Astrocyte of the spinal cord (primary cell): ENCODE measurements at regions not wholly inside any gene's neighbourhood (a gene's known extent, or its start where the extent isn't known, plus 50 kb on each side); places are given as distances from the start of the nearest gene placed in this dataset.
A peak's percentile ranks its signal among the peaks of the same experiment; 100 is the strongest.

ENCODE experiments used
- DNase-seq: peaks from one replicate; pipeline ENCODE4 v3.0.0; 2011; ENCODE audit warnings: low read depth, low spot score
- H3K4me3 ChIP-seq: 2 replicates; pipeline ENCODE4 v1.5.1; 2011; ENCODE audit warnings: low read depth, mild to moderate bottlenecking, low read length, moderate library complexity
- in situ Hi-C: cut with HindIII; loops from 2 replicates; pipeline ENCODE4 v1.10.0; 2017; ENCODE audit warnings: low sequenced_read_pairs
- TF ChIP-seq, protein P1 (sequence below): IDR thresholded peaks from 2 replicates; pipeline ENCODE4 v1.5.1; 2012; ENCODE audit warnings: low read depth, mild to moderate bottlenecking, low read length, inconsistent platforms

DNA sequence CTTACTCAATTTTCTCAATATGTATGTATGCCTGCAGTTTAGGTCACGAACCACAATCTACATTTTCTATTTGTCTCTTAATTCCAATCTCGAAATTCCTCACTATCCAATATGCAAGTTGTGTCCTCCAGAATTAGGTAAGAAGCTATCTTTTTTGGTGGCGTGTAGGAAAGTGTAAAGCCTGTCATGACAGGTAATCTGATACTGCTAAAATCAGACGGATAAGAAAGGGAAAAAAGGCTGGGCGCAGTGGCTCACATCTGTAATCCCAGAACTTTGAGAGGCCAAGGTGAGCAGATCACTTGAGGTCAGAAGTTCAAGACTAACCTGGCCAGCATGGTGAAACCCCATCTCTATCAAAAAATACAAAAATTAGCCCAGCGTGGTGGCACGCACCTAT is 185.3 kb downstream of the IBTK start:
- in situ Hi-C loops, result no loop called here
- no peak overlapping the region for H3K4me3 ChIP-seq
- TF ChIP-seq, protein P1, sequence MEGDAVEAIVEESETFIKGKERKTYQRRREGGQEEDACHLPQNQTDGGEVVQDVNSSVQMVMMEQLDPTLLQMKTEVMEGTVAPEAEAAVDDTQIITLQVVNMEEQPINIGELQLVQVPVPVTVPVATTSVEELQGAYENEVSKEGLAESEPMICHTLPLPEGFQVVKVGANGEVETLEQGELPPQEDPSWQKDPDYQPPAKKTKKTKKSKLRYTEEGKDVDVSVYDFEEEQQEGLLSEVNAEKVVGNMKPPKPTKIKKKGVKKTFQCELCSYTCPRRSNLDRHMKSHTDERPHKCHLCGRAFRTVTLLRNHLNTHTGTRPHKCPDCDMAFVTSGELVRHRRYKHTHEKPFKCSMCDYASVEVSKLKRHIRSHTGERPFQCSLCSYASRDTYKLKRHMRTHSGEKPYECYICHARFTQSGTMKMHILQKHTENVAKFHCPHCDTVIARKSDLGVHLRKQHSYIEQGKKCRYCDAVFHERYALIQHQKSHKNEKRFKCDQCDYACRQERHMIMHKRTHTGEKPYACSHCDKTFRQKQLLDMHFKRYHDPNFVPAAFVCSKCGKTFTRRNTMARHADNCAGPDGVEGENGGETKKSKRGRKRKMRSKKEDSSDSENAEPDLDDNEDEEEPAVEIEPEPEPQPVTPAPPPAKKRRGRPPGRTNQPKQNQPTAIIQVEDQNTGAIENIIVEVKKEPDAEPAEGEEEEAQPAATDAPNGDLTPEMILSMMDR, result no peak
- no peak for DNase-seq

DNA sequence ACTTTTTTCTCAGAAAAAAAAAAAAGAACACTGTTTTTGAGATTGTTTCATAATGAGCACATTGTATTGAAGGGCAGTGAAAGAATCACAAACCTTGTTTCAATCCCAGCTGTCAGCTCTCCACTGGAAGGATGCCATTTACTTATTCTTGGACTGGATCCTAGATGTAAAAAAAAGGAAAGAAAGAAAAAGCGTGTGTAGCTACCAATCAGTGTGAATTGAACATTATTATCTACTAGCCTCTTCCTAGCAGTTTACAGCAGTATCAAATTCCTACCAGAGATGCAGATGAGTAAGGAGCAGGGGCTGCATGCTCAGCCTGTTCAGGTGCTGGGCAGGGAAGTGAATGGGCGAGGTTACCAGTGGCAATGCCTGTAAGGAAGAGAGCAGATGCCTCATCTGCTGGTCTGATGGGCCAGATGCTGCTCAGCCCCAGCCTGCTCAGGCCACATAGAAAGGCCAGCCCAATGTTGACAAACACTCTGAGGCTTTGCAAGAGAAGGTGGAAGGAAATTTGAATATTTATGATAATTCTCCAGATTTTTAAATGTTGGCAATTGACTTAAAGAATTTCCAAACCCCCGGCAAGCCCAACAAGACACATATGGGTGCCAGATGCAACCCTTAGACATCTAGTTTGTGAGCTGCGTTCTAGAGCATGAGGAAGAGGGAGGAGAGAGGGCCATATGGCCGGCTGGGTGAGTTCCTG is 189.5 kb downstream of the IBTK start:
- peak; percentile 65 for DNase-seq
- in situ Hi-C loops, result no loop called here

DNA sequence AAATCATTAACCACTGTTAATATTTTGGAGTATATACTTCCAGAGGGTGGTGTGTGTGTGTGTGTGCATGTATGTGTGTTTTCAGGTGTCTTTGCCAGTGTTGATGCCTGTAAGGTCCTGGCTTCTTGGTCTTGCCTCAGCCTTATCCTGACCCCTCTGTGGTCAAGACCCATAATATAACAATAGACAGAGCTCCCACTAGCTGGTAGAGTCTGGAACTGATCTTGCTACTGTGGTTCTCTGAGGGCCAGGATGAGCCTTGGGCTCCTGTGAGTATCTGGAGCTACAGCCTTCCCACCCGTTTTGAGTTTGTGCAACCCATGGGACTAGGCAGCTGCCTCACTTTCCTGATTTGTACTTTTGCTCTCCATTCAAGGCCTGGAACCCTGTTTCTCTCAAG is 191.0 kb downstream of the IBTK start:
- DNase-seq, result no peak
- TF ChIP-seq, protein P1, result no peak
- in situ Hi-C loops, result no loop called here
- H3K4me3 ChIP-seq, result no peak overlapping the region

More for the DNA sequence above, 189.5 kb downstream of the IBTK start:
- TF ChIP-seq, protein P1, result no peak
- no peak overlapping the region for H3K4me3 ChIP-seq

DNA sequence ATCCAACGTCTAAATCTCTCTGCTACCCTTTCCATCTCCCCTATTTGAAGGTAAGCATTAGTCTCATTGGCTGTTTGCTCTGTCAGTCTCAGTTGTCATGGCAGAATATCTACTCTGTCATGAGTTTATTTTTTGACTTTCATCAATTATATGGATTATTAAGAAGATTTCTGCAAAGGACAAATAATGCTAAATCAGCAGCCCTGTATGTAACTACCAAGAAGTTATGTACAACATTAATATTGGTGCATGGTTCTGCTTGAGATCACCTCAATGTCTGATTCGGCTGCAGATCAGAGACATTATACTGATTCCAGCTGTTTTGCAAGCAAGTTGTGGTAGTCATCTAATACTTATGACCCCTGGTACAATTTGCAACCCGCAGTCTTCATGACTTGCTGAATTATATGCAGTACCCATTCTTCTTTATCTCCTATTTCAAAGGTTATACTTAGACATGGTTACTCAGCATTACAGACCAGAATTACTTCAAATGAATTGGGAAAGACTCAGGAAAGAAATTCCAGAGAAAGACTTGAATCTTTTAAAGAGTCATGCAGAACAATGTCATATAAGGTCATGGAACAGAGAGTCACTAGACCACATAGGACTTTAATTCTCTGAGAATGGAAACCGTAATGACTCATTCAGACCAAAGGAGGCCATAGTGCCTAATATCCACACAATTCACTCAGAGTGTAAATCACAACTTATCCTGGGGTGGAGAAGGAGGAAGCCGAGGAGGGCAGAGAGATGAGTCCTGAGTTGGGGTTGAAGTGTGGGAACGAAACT is 201.4 kb downstream of the IBTK start:
- in situ Hi-C loops, result no loop called here
- DNase-seq, result peak; percentile 92
- TF ChIP-seq, protein P1, result no peak
- no peak overlapping the region for H3K4me3 ChIP-seq

DNA sequence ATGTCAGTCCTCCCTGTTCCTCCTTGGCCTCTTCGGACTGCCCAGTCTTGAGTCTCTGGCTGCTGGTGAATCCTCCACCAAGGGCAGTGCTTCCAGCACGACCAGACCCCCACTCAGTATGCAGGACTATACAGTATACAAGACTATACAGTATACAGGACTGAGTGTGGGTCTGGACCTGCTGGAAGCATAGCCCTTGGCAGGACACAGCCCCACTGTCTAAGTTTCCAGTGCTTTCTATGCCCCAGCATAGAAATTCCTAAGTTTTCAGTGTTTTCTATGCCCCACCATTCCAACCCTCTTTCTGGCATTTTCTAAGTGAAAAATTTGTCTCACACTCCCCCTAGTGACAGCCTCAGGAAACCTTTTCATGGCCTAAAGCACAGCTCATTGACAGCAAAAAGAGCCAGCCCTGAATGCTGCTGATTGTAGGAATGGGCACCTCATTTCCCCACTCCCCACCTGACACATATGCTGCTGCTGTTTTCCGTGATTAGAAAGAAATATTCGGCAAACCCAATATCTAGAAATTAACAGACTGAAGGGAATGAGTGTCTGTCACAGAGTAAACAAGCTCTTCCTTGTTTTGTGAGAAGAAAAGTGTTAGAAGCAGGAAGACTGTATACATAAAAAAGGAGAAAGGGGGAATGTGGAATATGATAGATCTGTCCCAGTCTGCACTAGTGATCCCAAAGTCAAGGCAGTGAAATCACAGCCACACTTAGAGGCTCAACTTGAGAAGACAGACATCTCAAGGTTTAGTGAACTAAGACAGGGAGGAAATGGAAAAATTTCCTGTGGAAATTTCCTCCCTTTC is 206.9 kb downstream of the IBTK start:
- DNase-seq, result peak; percentile 75
- TF ChIP-seq, protein P1, result peak; percentile 87
- H3K4me3 ChIP-seq, result no peak overlapping the region
- in situ Hi-C loops, result no loop called here

DNA sequence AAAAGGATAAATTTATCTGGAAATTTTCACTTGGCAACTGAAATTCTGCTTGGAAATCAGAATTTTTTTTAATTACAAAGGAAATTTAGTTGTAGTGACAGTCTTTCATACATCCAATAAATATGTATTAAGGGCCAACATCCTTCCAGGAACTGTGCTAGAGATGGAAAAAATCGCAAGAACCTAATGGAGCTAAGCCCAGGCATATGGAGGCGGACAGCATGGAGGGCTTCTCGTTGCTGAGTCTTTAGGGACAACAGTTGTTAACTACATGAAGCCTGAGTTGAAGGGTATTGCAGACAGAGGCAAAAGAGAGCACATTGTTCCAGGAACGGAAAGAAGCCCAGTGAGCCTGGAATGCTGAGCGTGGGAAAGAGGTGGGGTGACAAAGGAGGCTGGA is 208.9 kb downstream of the IBTK start:
- in situ Hi-C loops, result no loop called here

More for the DNA sequence above, 208.9 kb downstream of the IBTK start:
- H3K4me3 ChIP-seq, result no peak overlapping the region
- no peak for DNase-seq
- TF ChIP-seq, protein P1, result no peak
